Large intestine (tissue), 3 donors: ENCODE measurements at regions not wholly inside any gene's neighbourhood (a gene's known extent, or its start where the extent isn't known, plus 50 kb on each side); places are given as distances from the start of the nearest gene placed in this dataset.

Experiments used
- DNase-seq, 2 donors: peaks; one replicate each; pipeline versions ENCODE4 v3.0.0 to v3.0.0-alpha.2; 2013
- H3K27ac ChIP-seq: one replicate; pipeline ENCODE4 v1.5.1; 2013; ENCODE audit warnings: low read length
- H3K27me3 ChIP-seq: 2 replicates; pipeline ENCODE4 v1.6.1; 2013; ENCODE audit warnings: low read length; ENCODE audit not compliant: control insufficient read depth, insufficient read depth
- H3K36me3 ChIP-seq: 2 replicates; pipeline ENCODE4 v1.6.1; 2013; ENCODE audit warnings: low read length; ENCODE audit not compliant: control insufficient read depth, insufficient read depth
- H3K4me1 ChIP-seq: one replicate; pipeline ENCODE4 v1.6.1; 2013; ENCODE audit warnings: low read length; ENCODE audit not compliant: control insufficient read depth, insufficient read depth
- H3K4me3 ChIP-seq: one replicate; pipeline ENCODE4 v1.5.1; 2013; ENCODE audit warnings: low read length
- H3K9me3 ChIP-seq: one replicate; pipeline ENCODE4 v1.6.1; 2013; ENCODE audit warnings: mild to moderate bottlenecking, low read depth, low read length, moderate library complexity; ENCODE audit not compliant: control insufficient read depth
- WGBS: methylation state at CpG from one replicate; pipeline ENCODE4 v1.1.5; 2013; ENCODE audit warnings: low lambda C conversion rate; ENCODE audit not compliant: insufficient coverage; 5-methylcytosine and 5-hydroxymethylcytosine counted together

DNA sequence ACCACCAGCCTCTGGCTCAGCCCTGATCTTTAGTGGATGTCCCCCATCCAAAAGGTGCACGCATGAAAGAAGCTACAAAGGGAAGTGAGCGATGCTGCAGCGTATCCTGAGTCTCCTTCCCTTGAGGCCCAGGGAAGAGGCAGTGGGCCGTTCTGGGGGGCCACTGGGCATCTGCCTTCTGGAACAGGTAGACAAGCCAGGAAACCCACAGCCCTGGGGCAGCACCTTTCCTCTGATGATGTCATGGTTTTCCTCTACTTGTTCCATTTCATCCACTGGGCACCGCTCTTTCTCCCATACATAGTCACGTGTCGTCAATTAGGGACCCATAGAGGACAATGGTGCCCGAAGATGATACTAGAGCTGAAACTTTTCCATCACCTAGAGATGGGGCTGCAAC, 194.0 kb upstream of the IRX1 start:
- WGBS: no CpG with 5 or more reads among the region's 8 CpGs
- H3K9me3 ChIP-seq: no peaks in the 10 kb centered on the region
- no peak for DNase-seq

DNA sequence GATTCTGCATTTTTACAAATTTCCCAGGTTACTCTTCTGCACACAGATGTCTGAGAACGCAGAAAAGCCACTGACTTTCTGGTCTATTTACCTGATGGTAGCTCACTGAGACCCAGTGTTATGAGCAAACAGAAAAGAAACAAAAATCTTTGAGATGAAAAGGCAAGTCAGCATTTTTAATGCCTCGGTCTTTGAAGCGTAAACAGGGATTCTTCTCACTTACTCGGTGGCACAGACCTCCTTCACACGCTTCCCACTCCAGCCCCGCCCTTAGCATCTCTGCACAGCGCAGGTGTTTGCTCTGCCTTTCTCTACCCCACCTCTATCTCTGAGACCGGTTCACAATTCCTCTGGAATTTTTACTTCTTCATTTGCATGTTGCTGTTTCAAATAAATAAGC, 195.0 kb upstream of the IRX1 start:
- Histone ChIP-seq H3K27ac (no peak overlapping the region), H3K4me3 (no peak overlapping the region), H3K27me3 (no peaks in the 10 kb centered on the region), H3K36me3 (no peaks in the 10 kb centered on the region), H3K9me3 (no peaks in the 10 kb centered on the region), H3K4me1 (no peaks in the 10 kb centered on the region)
- 67% methylated on average over 1 of the region's 8 CpGs for WGBS
- DNase-seq: no peak

More for the DNA sequence above, 194.0 kb upstream of the IRX1 start:
- H3K27me3 ChIP-seq: no peaks in the 10 kb centered on the region
- no peak overlapping the region for H3K27ac ChIP-seq
- H3K4me1 ChIP-seq: no peaks in the 10 kb centered on the region
- H3K4me3 ChIP-seq: no peak overlapping the region
- H3K36me3 ChIP-seq: no peaks in the 10 kb centered on the region

DNA sequence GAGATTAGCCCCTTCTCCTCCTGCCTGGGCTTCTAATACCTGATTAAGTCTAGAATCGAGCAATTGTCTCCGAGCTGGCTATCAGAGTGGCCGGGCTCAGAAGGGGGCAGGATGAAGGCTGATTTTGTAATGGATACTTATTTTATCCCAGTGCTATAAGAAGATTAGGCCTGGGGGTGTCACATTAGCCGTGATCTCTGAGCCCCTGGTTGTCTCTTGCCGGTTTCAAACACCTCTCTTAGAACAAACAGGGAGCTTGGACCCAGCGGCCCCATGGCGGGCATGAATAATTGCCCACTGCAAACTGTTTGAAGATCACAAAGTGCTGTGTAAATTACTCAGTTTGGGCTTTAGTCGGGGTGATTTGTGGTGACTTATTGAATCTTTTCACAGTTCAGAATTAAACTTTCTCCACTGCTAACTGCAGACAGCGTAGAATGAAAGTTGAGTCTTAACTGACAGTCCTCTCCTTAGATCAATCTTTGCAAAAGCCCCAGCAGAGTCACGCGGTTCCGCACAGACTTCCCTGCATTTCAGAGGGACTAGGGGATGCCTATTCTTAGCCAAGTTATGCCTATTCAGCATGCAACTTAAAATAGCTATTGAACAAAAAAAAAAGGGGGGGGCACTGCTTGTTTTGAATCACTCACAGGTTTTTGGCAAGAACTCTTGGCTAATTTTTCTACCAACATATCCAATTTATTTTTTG, 200.6 kb upstream of the IRX1 start:
- DNase-seq: no peak
- Histone ChIP-seq H3K36me3 (no peaks in the 10 kb centered on the region), H3K4me1 (no peaks in the 10 kb centered on the region), H3K27ac (no peak overlapping the region), H3K27me3 (no peaks in the 10 kb centered on the region), H3K4me3 (no peak overlapping the region), H3K9me3 (no peaks in the 10 kb centered on the region)
- WGBS: no CpG with 5 or more reads among the region's 12 CpGs

DNA sequence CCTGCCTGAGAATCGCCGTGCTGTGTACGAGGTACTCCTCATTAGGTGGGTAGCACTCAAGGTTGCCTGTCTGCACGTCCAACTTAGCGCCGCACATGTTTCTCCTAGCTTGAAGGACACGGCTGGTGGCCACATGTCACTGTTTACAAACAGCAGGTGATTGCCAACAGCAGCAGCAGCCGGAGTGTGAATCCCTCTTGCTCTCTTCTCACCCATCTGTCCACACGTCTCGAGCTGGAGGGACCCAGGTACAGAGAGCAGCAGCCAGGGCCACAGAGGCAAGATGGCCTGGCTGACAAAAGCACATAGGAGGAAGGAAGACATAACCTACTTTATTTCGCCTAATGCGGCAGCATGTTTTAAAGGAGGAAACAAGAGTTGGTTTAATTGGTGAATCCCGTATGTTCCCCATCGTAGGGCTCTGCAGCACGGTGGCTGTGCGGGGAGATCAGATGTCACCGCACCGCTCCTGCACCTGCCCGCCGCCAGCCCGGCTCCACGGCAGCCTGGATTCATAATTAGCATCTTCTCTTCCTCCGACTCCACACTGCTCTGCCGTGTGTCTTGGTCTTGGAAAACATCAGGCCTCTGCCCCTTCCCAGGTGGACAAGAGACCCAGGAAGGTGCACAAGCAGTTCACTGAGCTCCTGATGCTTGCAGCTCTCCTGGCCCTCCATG, 201.6 kb upstream of the IRX1 start:
- H3K27ac ChIP-seq: no peak overlapping the region
- DNase-seq: no peak
- no peaks in the 10 kb centered on the region for H3K36me3 ChIP-seq
- WGBS: no CpG with 5 or more reads among the region's 24 CpGs
- no peaks in the 10 kb centered on the region for H3K9me3 ChIP-seq
- no peak overlapping the region for H3K4me3 ChIP-seq
- no peaks in the 10 kb centered on the region for H3K4me1 ChIP-seq
- no peaks in the 10 kb centered on the region for H3K27me3 ChIP-seq

DNA sequence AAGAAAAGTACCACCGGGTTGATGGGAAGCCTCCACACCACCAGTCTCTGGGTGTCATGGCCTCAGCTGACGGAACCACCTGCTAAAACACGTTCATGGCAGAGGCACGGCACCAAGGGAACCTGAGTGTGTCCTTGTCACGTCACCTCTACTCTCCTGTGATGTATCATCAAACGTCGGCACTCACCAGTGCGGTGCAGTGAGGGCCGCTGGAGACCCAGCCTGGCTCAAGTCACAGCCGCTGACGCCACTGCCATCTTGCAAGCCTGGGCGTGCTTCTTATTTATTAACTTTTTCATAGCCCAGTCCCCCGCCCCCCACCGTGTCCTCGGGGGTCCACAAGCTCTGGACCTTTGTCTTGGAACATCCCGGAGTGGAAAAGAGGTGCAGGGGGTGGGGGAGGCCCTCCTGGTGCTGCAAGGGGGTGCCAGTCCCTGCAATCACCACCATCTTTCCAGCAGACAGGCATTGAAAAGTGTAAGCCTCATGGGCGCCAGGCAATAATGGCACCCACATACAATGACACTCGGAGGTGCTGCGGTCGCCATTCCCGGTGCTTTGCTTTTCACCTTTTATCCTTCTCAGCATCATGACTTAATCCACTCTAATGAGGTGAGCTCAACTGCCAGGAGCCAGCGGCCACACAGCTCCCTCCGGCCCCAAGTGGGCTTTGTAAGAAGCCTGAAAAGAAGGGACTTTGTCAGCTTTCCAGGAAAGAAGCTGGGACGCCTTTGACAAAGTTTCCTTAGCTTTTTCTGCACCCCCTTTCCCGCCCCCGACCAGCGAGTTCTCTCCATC, 202.3 kb upstream of the IRX1 start:
- WGBS: no CpG with 5 or more reads among the region's 27 CpGs
- Histone ChIP-seq H3K4me1 (no peaks in the 10 kb centered on the region), H3K27ac (no peak overlapping the region), H3K27me3 (no peaks in the 10 kb centered on the region), H3K36me3 (no peaks in the 10 kb centered on the region), H3K4me3 (no peak overlapping the region), H3K9me3 (no peaks in the 10 kb centered on the region)
- peak in 1 of 2 donors; percentile 2 for DNase-seq

DNA sequence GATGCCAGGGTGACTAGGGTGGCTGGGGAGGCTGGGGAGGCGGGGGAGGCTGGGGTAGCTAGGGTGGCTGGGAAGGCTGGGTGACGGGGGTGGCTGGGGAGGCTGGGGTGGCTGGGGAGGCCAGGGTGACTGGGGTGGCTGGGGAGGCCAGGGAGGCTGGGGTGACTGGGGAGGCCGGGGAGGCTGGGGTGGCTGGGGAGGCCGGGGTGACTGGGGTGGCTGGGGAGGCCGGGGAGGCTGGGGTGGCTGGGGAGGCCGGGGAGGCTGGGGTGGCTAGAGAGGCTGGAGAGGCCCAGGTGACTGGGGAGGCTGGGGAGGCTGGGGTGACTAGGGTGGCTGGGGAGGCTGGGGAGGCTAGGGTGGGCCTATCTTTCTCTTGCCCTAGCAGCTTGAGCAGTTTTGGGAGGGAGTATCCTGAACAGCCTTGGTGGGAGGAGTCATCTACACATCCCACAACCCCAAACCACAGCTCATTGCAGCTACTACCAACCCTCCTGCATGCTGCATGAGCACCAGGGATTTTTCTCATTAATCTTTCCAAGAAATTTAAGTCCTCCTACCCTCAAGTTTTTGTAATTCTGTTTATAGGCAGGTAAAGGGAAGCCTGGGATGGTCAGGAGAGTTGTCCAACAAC, 203.2 kb upstream of the IRX1 start:
- Histone ChIP-seq H3K36me3 (no peaks in the 10 kb centered on the region), H3K4me3 (no peak overlapping the region), H3K27me3 (no peaks in the 10 kb centered on the region), H3K4me1 (no peaks in the 10 kb centered on the region), H3K27ac (no peak overlapping the region), H3K9me3 (no peaks in the 10 kb centered on the region)
- no CpG with 5 or more reads among the region's 6 CpGs for WGBS
- DNase-seq: no peak

DNA sequence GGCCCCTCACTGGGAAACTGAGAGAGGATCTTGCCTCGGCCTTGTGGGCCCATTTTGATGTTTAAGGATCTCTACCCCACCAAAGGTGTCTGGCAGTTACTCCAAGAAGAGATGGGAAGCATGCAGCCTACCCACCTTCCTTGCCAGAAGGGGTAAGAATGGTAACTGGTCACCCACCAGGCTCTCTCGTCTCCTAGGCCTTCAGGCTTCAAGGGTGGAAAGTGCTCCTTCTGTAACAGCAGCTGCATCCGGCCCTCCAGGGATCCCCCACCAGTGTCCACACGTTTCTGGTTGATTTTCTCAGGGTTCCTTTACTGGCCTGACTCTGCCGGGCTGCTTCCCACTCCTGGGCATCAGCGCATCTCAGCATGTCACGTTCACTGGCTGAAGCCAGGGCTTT, 204.4 kb upstream of the IRX1 start:
- H3K36me3 ChIP-seq: no peaks in the 10 kb centered on the region
- no peak overlapping the region for H3K27ac ChIP-seq
- no peaks in the 10 kb centered on the region for H3K4me1 ChIP-seq
- DNase-seq: no peak
- no peaks in the 10 kb centered on the region for H3K9me3 ChIP-seq
- H3K27me3 ChIP-seq: no peaks in the 10 kb centered on the region
- no CpG with 5 or more reads among the region's 7 CpGs for WGBS
- H3K4me3 ChIP-seq: no peak overlapping the region

DNA sequence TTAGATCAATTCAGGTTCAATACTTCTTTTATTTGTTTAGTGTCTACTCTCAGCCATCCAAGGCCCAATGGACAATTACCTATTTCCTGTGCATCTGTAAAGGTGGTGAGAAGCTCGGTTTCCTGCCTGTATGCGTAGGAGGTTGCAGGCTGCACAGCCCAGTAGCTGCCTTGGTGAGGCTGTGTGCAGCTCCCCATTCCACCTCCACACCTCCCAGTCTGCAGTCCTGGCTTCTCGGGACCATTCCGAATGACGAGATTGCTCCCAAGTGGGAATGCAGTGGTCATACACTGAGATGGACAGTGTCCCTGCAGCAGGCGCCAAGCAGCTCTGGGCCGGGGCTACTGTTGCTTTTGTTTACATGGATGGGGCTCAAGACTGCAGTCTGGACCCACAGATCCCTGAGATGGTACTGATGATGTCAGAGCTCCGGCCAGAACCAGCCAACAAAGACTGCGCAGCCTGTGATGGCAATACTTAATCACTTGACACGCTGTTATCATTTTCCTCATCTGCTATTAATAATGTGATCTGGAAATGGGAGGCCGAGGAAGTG, 206.1 kb upstream of the IRX1 start:
- Histone ChIP-seq H3K4me3 (no peak overlapping the region), H3K27me3 (no peaks in the 10 kb centered on the region), H3K36me3 (no peaks in the 10 kb centered on the region), H3K27ac (no peak overlapping the region), H3K4me1 (no peaks in the 10 kb centered on the region), H3K9me3 (no peaks in the 10 kb centered on the region)
- DNase-seq: no peak
- WGBS: no CpG with 5 or more reads among the region's 11 CpGs

DNA sequence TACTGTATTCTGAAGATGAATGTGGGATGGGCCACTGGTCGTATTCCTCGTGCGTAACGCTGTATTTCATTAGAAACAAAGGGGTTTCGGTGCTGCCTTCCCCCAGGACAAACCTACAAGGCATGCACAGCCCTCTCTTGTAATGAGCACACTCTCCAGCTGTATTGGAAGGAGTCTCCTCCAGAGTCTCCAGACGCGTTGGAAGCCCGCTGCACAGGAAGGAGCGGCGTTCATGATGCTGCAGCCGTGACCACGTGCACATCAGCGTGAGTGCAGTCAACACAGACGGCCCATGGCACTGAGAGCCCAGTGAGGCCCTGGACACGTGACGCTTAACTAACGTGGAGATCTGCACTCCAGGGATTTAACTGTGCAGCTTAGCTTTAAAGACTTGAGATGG, 209.0 kb upstream of the IRX1 start:
- no peak for DNase-seq
- Histone ChIP-seq H3K4me3 (no peak overlapping the region), H3K27ac (no peak overlapping the region), H3K27me3 (no peaks in the 10 kb centered on the region), H3K4me1 (no peaks in the 10 kb centered on the region), H3K36me3 (no peaks in the 10 kb centered on the region), H3K9me3 (no peaks in the 10 kb centered on the region)
- WGBS: 100% methylated on average over 3 of the region's 17 CpGs

DNA sequence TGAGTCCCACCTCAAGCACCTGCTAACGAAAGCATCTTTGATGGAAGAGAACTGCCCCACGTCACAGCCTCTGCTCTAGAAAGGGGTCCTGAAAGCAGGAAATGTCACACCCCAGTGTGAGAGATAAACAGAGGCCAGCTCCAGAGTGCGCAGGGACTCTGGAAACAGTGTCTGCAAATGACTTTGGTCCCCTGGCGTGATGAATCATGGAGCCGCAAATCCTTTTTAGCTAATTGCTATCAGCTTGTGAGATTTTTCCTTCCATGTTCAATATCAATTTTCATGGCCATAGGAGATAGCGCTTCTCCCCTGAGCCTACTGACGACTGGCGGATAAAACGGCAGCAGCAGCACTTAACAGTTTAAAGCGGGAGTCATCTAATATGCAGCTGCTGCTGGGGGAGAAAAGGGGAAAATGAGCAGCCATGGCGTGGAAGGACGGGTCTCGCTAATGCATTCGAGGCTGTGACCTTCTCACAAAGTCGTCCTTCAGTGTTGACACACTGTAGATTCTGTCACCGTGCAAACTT, 209.6 kb upstream of the IRX1 start:
- Histone ChIP-seq H3K9me3 (no peaks in the 10 kb centered on the region), H3K27me3 (no peaks in the 10 kb centered on the region), H3K4me1 (no peaks in the 10 kb centered on the region), H3K4me3 (no peak overlapping the region), H3K36me3 (no peaks in the 10 kb centered on the region), H3K27ac (no peak overlapping the region)
- DNase-seq: no peak
- WGBS: no CpG with 5 or more reads among the region's 16 CpGs
